GM18951 (cell line): ENCODE measurements at regions not wholly inside any gene's neighbourhood (a gene's known extent, or its start where the extent isn't known, plus 50 kb on each side); places are given as distances from the start of the nearest gene placed in this dataset.

Experiments
- POLR2A ChIP-seq: IDR thresholded peaks from 4 replicates; pipeline ENCODE4 v1.6.1; 2011; ENCODE audit warnings: mild to moderate bottlenecking; ENCODE audit not compliant: insufficient read length, insufficient read depth; ENCODE audit errors: extremely low read depth
- in situ Hi-C: fragments of 300-500 bp; cut with MboI; formaldehyde crosslinking; loops from one replicate; pipeline ENCODE4 v1.12.0; 2022; ENCODE audit warnings: low sequenced_read_pairs, mixed read lengths, inconsistent platforms; ENCODE audit not compliant: unreplicated experiment

GRCh38 chr2:147657086-147658000 lies 187.5 kb upstream of the ACVR2A start:
- TF ChIP-seq POLR2A = no peak

GRCh38 chr2:147649998-147650397 lies 194.8 kb upstream of the ACVR2A start:
- TF ChIP-seq POLR2A = no peak
- in situ Hi-C loops = no loop called here

More at GRCh38 chr2:147657086-147658000, 187.5 kb upstream of the ACVR2A start:
- in situ Hi-C loops = no loop called here

- no peak for TF ChIP-seq POLR2A
- in situ Hi-C loops = no loop called here
These were observed 195.5 kb upstream of the ACVR2A start for GRCh38 chr2:147649286-147649685.

- no peak for TF ChIP-seq POLR2A
- in situ Hi-C loops = no loop called here
These were observed 196.4 kb upstream of the ACVR2A start for GRCh38 chr2:147648471-147648870.

- in situ Hi-C loops = no loop called here
These were observed 197.0 kb upstream of the ACVR2A start for GRCh38 chr2:147647816-147648215.

GRCh38 chr2:147646818-147647468 lies 197.9 kb upstream of the ACVR2A start:
- TF ChIP-seq POLR2A = no peak

More at GRCh38 chr2:147647816-147648215, 197.0 kb upstream of the ACVR2A start:
- TF ChIP-seq POLR2A = no peak

GRCh38 chr2:147644491-147644890 lies 200.3 kb upstream of the ACVR2A start:
- in situ Hi-C loops = no loop called here

More at GRCh38 chr2:147646818-147647468, 197.9 kb upstream of the ACVR2A start:
- in situ Hi-C loops = no loop called here

GRCh38 chr2:147642765-147643164 lies 202.1 kb upstream of the ACVR2A start:
- in situ Hi-C loops = no loop called here
- TF ChIP-seq POLR2A = no peak

More at GRCh38 chr2:147644491-147644890, 200.3 kb upstream of the ACVR2A start:
- no peak for TF ChIP-seq POLR2A

- no peak for TF ChIP-seq POLR2A
- in situ Hi-C loops = no loop called here
These were observed 203.2 kb upstream of the ACVR2A start for GRCh38 chr2:147641651-147642050.

GRCh38 chr2:147639891-147640290 lies 204.9 kb upstream of the ACVR2A start:
- no peak for TF ChIP-seq POLR2A
- in situ Hi-C loops = no loop called here

GRCh38 chr2:147639386-147639785 lies 205.4 kb upstream of the ACVR2A start:
- in situ Hi-C loops = no loop called here
- no peak for TF ChIP-seq POLR2A

- in situ Hi-C loops = no loop called here
- TF ChIP-seq POLR2A = no peak
These were observed 207.9 kb upstream of the ACVR2A start for GRCh38 chr2:147636886-147637285.

GRCh38 chr2:147636238-147636882 lies 208.5 kb upstream of the ACVR2A start:
- in situ Hi-C loops = no loop called here

More at GRCh38 chr2:147636238-147636882, 208.5 kb upstream of the ACVR2A start:
- TF ChIP-seq POLR2A = no peak
